Stimulated activated CD4-positive, alpha-beta T cell treated with anti-CD3 and anti-CD28 coated beads, Interleukin-2, amount 100 ng/mL, for 4 hours (primary cell): ENCODE measurements at regions not wholly inside any gene's neighbourhood (a gene's known extent, or its start where the extent isn't known, plus 50 kb on each side); places are given as distances from the start of the nearest gene placed in this dataset.

Experiments
- DNase-seq: peaks from one replicate; pipeline ENCODE4 v3.0.0-alpha.2; 2020; ENCODE audit warnings: low read depth

- DNase-seq: no peak
Measured at GRCh38 chr2:58664523-58665151, 423.5 kb upstream of the FANCL start.

GRCh38 chr2:58660046-58660445, 418.9 kb upstream of the FANCL start:
- DNase-seq: no peak

DNA sequence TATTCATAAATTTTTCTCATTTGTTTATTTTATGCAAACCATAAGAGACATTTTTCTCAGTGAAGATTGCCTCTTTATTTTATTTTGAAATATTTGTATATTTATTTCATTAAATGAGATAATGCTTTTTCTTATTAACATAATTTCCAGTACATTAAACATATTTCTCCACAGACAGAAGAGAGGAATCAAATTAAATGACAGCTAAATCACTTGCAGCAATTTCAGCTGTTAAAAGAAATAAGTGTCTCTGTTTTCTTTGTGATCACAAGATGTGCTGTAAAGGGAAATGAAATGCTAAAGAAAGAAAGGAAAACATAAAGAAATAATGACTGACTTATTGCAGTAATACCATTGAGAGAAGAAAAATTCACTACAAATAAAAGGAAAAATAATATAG, 414.0 kb upstream of the FANCL start:
- DNase-seq: no peak

GRCh38 chr2:58651930-58652329, 410.8 kb upstream of the FANCL start:
- DNase-seq: no peak

DNA sequence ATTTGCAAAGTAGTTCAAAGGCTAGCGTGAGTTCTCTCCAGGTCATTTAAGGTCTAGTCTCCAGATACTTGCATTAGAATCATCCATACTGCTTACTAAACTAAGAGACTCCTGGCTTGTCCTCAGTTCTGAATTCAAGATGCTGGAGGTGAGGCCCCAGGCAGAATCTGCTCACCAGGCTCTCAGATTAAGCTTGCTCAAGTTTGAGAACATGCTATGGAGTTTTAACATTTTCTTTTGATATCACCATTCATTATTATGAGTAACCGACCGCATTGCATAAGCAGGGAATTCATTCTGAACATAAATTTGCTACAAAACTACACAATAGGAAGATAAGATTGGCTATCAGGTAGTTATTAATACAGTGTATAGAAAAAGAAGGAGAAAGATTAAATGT, 409.7 kb upstream of the FANCL start:
- no peak for DNase-seq

- DNase-seq: no peak
Measured at GRCh38 chr2:58649756-58650155, 408.6 kb upstream of the FANCL start.

DNA sequence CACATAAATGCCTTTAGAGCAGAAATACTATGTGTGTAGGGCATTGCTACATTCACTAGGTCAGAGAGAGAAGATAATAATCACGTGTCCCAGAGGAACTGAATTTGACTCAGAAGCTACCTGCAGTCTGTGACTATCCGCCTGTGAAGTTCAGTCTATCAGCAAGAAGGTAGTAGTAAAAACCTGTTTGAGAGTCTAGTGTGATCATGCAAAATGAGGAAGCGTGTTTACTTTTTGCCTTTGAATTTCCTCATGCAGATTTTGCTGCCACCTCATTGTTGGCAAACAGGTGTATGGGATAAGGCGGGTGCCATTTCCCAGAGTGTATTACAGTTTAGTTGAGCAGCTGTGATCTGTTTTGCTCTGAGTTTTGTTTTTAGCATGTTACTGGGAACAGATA, 403.9 kb upstream of the FANCL start:
- no peak for DNase-seq

DNA sequence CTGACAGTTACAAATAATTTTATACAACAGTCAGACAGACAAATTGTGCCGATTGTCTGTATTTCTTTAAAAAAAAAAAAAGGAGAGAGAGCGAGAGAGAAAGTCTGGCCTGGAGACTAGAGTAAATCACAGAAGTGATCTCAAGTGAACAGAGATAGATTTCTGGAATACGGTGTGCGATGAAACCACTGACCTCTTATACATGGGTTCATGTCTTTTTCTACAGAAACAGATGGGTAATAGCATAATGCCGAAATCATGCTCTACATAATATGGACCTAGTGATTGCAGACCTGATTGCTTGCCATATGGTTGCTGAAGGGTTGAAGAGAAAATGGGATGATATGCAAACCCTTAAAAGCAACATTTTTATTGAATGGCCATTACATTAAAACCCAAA, 403.3 kb upstream of the FANCL start:
- DNase-seq: no peak

- DNase-seq: no peak
Measured at GRCh38 chr2:58641001-58641400, 399.9 kb upstream of the FANCL start.

DNA sequence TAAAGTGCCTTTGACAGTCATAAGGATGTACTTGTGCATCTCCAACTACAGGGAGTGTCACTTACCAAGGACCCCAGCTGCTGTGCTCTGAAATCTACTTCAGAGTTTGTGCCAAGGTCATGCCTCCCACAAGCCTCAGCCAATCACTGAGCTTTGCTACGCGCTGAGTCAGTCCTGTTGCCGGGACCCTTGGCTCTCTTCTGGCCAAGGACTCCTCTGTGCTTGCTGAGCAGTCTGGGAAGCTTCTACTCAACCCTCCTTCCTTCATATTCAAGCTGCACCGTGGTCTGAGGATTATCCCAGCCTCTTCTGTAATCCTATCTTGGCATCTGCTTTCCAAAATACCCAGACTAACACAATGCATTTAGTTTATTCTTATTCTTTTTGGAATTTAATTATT, 398.9 kb upstream of the FANCL start:
- DNase-seq: no peak

- no peak for DNase-seq
Measured at GRCh38 chr2:58638256-58638805, 397.2 kb upstream of the FANCL start.

DNA sequence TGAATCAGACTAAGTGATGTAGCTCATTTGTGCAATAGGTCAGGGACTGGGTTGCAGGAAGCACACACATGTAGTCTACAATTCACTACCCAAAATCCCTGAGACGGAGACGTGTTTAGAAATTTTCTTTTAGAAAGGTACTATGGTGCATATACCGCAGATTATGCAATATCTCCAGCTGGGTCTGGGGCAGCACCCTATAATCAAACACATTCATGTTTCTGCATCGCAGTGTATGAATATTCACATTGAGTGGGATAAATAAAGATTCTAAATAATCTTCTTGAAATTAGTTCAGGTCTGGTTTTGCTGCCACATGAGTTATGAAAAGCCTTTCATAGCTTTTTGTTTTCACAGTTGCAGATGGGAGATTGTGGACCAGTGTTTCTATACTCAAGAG, 395.7 kb upstream of the FANCL start:
- DNase-seq: no peak

GRCh38 chr2:58635801-58636375, 394.8 kb upstream of the FANCL start:
- no peak for DNase-seq

DNA sequence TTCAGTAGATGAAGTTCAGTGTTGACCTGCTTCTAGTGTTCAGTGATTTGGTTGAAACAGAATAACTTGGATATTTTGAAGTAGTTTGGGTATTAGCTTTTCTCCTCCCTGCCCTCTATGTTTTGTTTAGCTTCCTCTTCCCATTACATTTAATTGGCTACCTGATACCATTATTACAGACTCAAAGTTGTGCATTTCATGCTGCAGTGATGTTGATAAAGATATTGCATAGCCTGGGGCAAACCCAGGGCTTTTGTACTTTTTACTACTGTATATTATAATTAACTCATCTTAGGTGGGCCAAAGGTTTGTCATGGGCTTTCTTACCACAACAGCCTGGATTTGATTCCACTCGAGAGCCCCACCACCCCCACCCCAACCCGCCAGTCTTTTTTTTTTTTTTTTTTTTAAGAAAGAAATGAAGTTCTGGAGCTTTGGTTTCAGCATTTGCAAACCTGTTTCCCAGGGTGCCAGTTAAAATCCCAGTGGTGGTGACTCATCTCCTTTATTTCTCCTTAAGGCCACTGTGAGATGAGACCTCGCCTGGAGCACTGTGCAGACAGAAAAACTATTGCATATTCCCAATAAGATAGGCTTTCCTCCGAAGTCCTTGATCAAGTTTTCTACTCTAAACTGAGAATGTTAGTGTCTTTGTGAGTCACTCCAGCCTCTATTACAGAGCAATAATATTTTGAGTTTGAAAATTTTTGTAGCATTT, 393.7 kb upstream of the FANCL start:
- DNase-seq: no peak

- no peak for DNase-seq
Measured at GRCh38 chr2:58633613-58634365, 392.7 kb upstream of the FANCL start.

DNA sequence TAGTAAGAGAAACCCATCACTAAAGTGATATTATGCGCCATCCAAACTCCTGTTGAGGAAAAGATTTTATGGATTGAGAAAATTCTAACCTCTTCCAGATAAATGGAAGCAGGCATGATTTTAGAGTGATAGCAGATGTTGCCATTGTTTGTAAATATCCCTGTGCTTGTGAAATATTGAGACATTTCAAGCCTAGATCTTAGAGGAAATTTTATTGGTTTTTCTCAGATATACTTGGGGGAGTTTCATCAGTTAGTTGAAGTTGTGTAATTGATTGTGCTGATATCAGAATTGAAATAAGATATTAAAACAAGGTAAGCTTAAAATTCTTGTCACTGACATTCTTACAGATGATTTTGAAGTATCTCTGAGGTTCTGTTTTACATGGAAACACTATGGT, 390.9 kb upstream of the FANCL start:
- DNase-seq: no peak

DNA sequence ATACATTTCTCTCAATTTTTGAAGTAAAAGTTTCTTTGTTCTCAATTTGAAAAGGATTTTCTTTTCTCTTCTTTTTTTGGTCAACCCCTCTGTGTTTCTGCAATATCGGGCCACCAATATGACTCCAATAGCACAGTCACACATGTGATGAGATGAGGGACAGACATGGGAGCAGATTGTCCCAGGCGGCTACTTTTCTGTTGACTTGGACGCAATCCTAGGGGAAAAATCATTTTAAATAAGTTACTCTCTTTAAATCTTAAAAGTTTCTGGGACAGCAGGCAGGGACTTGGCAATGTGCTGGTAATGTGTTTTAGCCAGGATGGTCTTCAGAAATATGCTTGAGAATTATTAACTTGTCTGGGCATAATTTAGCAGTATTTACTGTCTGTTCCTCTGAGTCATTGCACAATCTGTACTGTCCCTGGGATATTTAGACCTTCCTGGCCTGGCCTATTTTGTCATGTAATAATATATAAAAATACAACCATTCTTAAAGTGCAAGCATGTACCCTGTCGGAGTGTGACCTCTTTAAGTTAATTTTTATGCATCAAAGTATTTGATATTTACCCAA, 388.5 kb upstream of the FANCL start:
- no peak for DNase-seq

- DNase-seq: no peak
Measured at GRCh38 chr2:58620896-58621295, 379.8 kb upstream of the FANCL start.

DNA sequence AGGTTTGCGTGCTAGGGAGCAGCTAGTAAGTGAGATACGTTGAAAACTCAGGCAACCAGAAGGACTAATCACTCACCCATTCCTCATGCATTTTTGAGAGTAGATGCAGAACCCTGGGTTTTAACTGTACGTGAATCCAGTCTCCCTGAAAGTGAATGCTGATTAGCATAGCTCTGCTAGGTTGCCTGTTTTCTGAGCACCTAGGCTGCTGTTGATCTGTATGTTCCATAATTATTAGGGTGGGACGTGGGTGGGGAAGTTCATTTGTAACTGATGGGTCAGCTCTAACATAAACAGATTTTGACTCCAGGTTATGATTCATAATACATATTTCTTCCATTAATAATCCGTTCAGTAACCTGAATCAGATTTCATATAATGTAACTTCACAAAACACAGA, 379.0 kb upstream of the FANCL start:
- DNase-seq: no peak

GRCh38 chr2:58616961-58617360, 375.8 kb upstream of the FANCL start:
- DNase-seq: no peak

DNA sequence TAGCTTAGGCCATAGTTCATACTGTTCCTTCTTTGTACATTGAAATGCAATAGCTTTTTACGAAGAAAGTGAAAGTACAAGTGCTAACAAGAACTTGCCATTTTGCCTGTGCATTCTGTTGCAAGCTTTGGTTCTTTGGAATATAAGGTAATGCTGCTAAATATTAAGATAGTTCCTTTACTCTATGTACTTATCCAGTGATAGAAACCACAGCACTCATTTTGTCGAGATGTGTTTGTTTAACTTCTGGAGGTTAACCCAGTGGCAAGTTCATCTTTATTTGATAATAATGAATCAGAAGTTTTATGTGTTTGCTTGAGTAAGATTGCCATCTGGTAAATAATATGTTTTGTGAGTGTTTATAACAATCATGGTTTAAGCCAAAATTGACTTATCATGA, 373.1 kb upstream of the FANCL start:
- no peak for DNase-seq

- no peak for DNase-seq
Measured at GRCh38 chr2:58612973-58613372, 371.8 kb upstream of the FANCL start.
